Thymus (tissue), 11 donors: ENCODE measurements at regions not wholly inside any gene's neighbourhood (a gene's known extent, or its start where the extent isn't known, plus 50 kb on each side); places are given as distances from the start of the nearest gene placed in this dataset.

ENCODE experiments used
- DNase-seq, 9 donors: peaks; one replicate each; pipeline ENCODE4 v3.0.0-alpha.2; 2013; ENCODE audit warnings: low spot score in 9 of 9, low read depth in 6 of 9, missing footprints in 1 of 9
- H3K27ac ChIP-seq, 2 donors: one replicate each; pipeline ENCODE4 v1.5.1; 2013; ENCODE audit warnings: control low read depth in 1 of 2, low read depth in 1 of 2, low read length in 1 of 2, mild to moderate bottlenecking in 1 of 2, moderate library complexity in 1 of 2
- H3K27me3 ChIP-seq, 2 donors: one replicate each; pipeline ENCODE4 v1.5.1; 2013; ENCODE audit warnings: low read length in 1 of 2; ENCODE audit not compliant: control insufficient read depth in 2 of 2, insufficient read depth in 1 of 2
- H3K36me3 ChIP-seq, 2 donors: one replicate each; pipeline ENCODE4 v1.5.1; 2013; ENCODE audit warnings: low read length in 1 of 2, mild to moderate bottlenecking in 1 of 2, moderate library complexity in 1 of 2; ENCODE audit not compliant: control insufficient read depth in 2 of 2, insufficient read depth in 2 of 2
- H3K4me1 ChIP-seq, 2 donors: one replicate each; pipeline ENCODE4 v1.5.1; 2013; ENCODE audit warnings: low read length in 2 of 2; ENCODE audit not compliant: control insufficient read depth in 2 of 2, insufficient read depth in 2 of 2
- H3K4me3 ChIP-seq, 2 donors: one replicate each; pipeline ENCODE4 v1.5.1; 2013; ENCODE audit warnings: low read length in 2 of 2, control low read depth in 1 of 2, mild to moderate bottlenecking in 1 of 2
- H3K9me3 ChIP-seq, 2 donors: one replicate each; pipeline ENCODE4 v1.5.1; 2013; ENCODE audit warnings: low read length in 1 of 2, mild to moderate bottlenecking in 1 of 2; ENCODE audit not compliant: control insufficient read depth in 2 of 2, insufficient read depth in 1 of 2
- WGBS: extraction: QIAGEN DNeasy Blood & Tissue Kit; methylation state at CpG from one replicate; pipeline ENCODE4 v1.1.7; 2013; 5-methylcytosine and 5-hydroxymethylcytosine counted together
- donor health status: healthy.

DNA sequence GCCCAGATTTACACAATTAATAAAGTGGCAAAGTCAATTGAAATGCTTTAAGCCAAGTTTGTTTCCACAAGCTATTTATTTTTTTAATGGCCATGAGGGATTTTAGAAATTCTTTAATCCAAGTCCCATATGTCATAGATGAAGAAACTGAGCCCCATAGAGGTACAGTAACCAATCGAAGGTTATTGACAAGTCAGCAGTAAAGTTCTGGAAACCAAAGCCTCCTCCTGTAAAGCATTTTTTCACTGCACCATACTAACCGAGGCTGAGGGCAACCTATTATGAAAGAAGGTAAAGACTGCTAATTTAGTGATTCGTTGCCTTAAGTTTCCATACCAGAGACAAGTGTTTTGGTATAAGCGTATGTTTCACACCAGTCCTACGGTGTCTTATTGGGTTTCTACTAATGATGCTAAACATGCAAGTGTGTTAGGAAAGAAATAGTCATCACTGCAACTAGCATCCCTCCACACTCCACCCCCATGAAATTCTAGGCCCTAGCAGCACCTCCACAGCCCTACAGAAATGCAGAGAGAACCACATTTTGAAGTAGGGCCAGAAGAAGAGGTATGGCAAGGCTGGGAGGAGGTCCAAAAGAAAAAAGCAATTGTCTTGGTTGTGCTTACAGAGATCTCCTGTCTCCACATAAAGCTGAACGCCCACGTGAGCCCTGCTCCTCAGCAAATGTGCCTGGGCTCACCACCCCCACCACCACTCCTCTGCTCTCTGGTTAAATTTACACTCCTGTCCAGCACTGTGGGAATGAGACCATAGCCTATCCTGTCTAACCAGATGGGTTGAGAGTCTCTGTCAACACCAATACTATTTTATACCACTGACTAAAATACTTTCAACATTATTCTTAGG lies 271.1 kb upstream of the G2E3 start:
- Histone ChIP-seq H3K36me3 (no peaks in the 10 kb centered on the region), H3K27ac (no peak overlapping the region), H3K9me3 (no peaks in the 10 kb centered on the region), H3K4me3 (no peak overlapping the region), H3K27me3 (no peaks in the 10 kb centered on the region), H3K4me1 (no peaks in the 10 kb centered on the region)
- WGBS = 96% methylated on average over 7 of the region's 7 CpGs
- DNase-seq = no peak

DNA sequence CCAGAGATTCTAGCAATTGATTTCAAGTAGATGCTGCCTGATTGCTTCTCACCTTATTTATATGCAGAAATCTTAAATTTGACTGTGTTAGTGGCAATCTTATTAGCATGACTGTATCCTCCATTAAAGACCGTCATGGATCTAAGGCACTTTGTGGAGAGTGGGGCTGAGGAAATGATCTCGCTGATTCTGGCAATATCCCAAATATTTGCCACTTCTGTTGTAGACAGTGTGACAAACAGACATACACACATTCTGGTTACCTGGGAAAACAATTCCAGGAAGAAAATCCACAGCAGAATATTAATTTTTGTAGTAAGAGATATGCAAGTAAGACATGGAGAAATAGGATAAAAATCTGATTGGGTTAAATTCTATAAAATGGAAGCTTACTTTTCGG lies 269.0 kb upstream of the G2E3 start:
- 83% methylated on average over 3 of the region's 3 CpGs for WGBS

DNA sequence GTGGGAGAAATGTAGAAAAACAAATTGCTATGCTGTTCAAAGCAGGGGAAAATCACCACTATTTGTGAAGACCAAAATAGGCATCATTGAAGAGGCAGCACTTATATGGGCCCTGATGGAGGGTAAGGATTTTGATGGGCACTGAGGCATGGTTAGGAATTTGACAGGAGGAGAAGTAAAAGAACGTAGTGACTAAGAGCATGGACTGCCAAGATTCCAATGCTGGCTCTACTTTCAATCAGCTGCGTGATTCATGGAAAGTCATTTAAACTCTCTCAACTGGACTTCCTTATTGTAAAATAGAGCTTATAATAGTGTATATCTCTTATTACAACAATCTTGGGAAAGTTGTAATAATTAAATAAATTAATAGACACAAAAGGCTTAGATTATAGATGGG lies 267.7 kb upstream of the G2E3 start:
- H3K27ac ChIP-seq = no peak overlapping the region
- no peak overlapping the region for H3K4me3 ChIP-seq
- WGBS = 91% methylated on average over 2 of the region's 2 CpGs
- no peaks in the 10 kb centered on the region for H3K4me1 ChIP-seq
- no peaks in the 10 kb centered on the region for H3K9me3 ChIP-seq
- DNase-seq = no peak
- no peaks in the 10 kb centered on the region for H3K27me3 ChIP-seq
- H3K36me3 ChIP-seq = no peaks in the 10 kb centered on the region

More for the DNA sequence above, 269.0 kb upstream of the G2E3 start:
- no peaks in the 10 kb centered on the region for H3K36me3 ChIP-seq
- H3K27ac ChIP-seq = no peak overlapping the region
- no peak overlapping the region for H3K4me3 ChIP-seq
- H3K27me3 ChIP-seq = no peaks in the 10 kb centered on the region
- H3K9me3 ChIP-seq = no peaks in the 10 kb centered on the region
- H3K4me1 ChIP-seq = no peaks in the 10 kb centered on the region
- DNase-seq = no peak

DNA sequence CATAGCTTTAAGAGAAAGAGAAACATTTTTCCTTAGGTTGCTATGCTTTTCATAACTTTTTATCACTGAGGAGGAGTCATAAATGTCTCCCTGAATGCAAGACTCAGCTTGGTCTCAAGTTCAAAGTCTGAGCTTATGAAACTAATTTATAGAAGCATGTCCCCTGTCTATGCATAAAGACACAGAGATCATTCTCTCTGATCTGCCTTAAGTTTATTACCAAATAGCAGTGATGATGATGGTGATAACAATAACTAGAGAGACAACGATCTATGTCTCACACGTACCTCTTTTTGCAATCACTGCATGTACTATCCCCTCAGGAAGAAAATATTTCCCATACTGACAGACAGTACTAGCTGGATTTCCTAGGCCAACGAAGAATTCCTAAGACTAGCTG lies 266.4 kb upstream of the G2E3 start:
- 93% methylated on average over 3 of the region's 3 CpGs for WGBS
- no peaks in the 10 kb centered on the region for H3K27me3 ChIP-seq
- H3K36me3 ChIP-seq = no peaks in the 10 kb centered on the region
- no peaks in the 10 kb centered on the region for H3K9me3 ChIP-seq
- H3K4me3 ChIP-seq = no peak overlapping the region
- H3K4me1 ChIP-seq = no peaks in the 10 kb centered on the region
- H3K27ac ChIP-seq = no peak overlapping the region
- no peak for DNase-seq

DNA sequence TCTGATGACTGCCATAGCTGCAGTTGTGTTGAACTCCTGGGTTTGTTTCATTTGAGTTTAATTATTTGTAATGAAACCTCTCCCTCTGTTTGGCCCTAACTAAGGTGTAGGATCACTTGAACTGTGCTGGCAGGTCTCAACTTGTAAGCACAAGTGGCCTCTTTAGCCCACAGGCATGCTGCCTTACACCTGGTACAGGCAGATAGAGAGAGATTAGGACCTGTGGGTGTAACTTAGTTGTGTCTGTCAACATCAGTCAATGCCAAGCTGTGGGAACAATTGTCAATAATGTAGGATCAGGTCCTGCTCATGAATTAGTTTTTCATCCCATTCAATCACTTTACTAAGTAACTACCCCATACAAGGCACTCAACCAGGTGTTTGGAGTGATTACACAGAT lies 263.0 kb upstream of the G2E3 start:
- Histone ChIP-seq H3K4me1 (no peaks in the 10 kb centered on the region), H3K36me3 (no peaks in the 10 kb centered on the region), H3K27me3 (no peaks in the 10 kb centered on the region), H3K4me3 (no peak overlapping the region), H3K9me3 (no peaks in the 10 kb centered on the region), H3K27ac (no peak overlapping the region)
- DNase-seq = no peak

DNA sequence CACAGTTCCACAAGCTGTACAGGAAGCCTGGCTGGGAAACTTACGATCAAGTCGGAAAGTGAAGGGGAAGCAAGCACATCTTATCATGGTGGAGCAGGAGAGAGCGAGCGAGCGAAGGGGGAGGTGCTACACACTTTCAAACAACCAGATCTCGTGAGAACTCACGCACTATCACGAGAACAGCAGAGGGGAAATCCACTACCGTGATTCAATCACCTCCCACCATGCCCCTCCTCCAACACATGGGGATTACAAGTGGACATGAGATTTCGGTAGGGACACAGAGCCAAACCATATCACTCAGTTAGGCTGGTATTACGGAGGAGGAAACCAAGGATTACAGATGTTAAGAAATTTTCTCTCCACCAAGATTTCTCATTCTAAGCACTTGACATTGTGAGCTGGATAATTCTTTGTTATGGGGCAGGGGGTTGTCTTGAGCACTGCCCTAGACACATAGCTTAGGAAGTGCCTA lies 262.0 kb upstream of the G2E3 start:
- Histone ChIP-seq H3K9me3 (no peaks in the 10 kb centered on the region), H3K4me1 (no peaks in the 10 kb centered on the region), H3K36me3 (no peaks in the 10 kb centered on the region), H3K27me3 (no peaks in the 10 kb centered on the region), H3K27ac (no peak overlapping the region), H3K4me3 (no peak overlapping the region)
- WGBS = 31% methylated on average over 11 of the region's 11 CpGs
- no peak for DNase-seq

DNA sequence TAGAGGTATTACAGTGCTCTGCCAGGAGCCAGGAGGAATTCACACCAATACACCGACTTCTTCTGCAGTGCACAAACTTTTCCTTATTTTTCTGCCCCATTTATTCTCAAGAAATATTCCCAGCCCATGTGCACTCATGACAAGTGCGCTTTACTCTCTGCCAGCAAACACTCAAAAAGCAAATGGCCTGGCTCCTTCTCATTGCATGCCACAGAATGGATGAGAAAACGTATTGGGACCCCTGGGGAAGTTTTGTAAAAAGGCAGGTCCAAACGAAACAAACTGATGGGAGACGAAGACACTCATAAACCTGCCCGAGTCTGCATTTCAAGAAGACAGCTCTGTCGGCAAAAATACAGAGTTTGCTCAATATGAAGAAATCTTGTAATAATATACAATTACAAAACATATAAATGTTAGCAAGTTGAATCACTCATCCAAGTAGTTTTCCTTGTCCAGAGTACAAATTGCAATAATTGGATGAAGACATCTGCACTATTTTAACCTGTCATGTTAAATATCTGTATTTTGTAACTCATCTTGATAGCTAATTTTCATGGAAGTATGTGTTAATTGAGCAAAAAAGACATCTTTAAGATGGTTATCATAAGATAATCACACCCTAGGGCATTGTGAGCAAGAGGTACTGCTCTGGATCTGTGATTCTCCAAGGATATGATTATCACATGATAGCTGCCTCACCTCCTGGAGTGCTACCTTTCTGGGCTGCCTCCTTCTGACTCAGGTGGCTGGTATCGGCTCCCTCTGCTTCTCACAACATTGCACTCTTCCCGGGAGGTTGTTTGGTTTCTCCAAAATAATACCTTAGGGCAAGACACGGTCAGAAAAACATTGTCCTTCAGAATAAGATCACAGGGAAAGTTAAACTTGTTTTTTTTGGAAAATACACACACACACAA lies 260.8 kb upstream of the G2E3 start:
- Histone ChIP-seq H3K36me3 (no peaks in the 10 kb centered on the region), H3K27ac (no peak overlapping the region), H3K9me3 (no peaks in the 10 kb centered on the region), H3K4me3 (no peak overlapping the region), H3K27me3 (no peaks in the 10 kb centered on the region), H3K4me1 (no peaks in the 10 kb centered on the region)
- DNase-seq = no peak
- 89% methylated on average over 10 of the region's 10 CpGs for whole genome bisulfite sequencing

DNA sequence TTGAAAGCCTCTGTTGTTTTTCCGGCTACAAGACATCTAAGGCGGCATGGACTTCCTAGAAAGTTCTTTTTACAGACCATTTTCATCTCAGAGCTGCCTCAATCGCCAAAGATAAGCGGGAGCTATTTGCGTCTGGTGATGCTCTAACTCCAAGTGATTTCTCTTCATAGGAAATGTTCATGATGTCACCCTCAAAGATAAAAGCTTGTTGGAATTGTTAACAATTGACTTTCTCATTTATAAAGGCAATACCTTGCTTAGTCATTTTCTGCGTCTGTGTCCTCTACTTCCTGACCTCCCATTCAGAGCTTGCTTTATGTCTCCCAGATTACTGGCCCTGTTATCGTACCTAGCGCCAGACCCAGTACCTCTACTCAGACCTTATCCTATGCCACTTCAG lies 259.0 kb upstream of the G2E3 start:
- H3K36me3 ChIP-seq = no peaks in the 10 kb centered on the region
- H3K4me1 ChIP-seq = no peaks in the 10 kb centered on the region
- H3K27me3 ChIP-seq = no peaks in the 10 kb centered on the region
- 81% methylated on average over 8 of the region's 8 CpGs for WGBS
- no peak for DNase-seq
- no peak overlapping the region for H3K27ac ChIP-seq
- H3K4me3 ChIP-seq = no peak overlapping the region
- H3K9me3 ChIP-seq = no peaks in the 10 kb centered on the region

DNA sequence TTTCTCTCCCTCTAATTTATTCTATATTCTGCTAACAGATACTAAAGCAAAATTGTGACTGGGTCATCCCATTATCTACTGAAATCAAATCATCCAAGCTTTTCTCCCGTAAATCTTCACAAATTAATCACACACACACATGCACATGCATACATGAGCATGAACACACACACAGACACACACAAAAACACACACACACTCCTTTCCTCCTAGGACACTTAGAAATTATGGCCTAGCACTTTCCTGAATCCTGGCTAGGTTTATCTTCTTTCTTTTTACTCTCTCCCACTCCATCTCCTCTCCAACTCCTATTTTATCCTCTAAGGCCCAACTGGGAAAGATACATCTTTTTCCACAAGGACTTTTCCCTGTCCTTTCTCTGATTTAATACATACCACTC lies 255.6 kb upstream of the G2E3 start:
- Histone ChIP-seq H3K4me3 (no peak overlapping the region), H3K36me3 (no peaks in the 10 kb centered on the region), H3K4me1 (no peaks in the 10 kb centered on the region), H3K27ac (no peak overlapping the region), H3K9me3 (no peaks in the 10 kb centered on the region), H3K27me3 (no peaks in the 10 kb centered on the region)
- DNase-seq = no peak
- WGBS = 92% methylated on average over 1 of the region's 1 CpG
